HepG2 (cell line): ENCODE measurements at regions not wholly inside any gene's neighbourhood (a gene's known extent, or its start where the extent isn't known, plus 50 kb on each side); places are given as distances from the start of the nearest gene placed in this dataset.

ENCODE experiments used
- AGO2 ChIP-seq: fragments of 200-400 bp; formaldehyde crosslinking; optimal IDR thresholded peaks from 2 replicates; pipeline ENCODE3; 2017; ENCODE audit warnings: mild to moderate bottlenecking, low read depth, low read length, moderate library complexity
- E2F5 ChIP-seq: sonication (generic); formaldehyde crosslinking; conservative IDR thresholded peaks from 2 replicates; pipeline ENCODE4 v1.4.0; 2020; ENCODE audit warnings: missing genetic modification reagents
- GRHL1 ChIP-seq: sonication (generic); formaldehyde crosslinking; conservative IDR thresholded peaks from 2 replicates; pipeline ENCODE4 v1.8.0; 2022; ENCODE audit warnings: missing genetic modification reagents
- HDAC6 ChIP-seq: fragments of 200-600 bp; sonication (generic); IDR thresholded peaks from 2 replicates; pipeline ENCODE4 v1.7.0; 2017; ENCODE audit warnings: mild to moderate bottlenecking, antibody characterized with exemption, low read length, low read depth
- HNRNPK ChIP-seq: fragments of 200-400 bp; formaldehyde crosslinking; IDR thresholded peaks from 2 replicates; pipeline ENCODE4 v1.6.1; 2018; ENCODE audit warnings: low read length, low read depth, moderate library complexity, mild to moderate bottlenecking; ENCODE audit not compliant: poor library complexity, severe bottlenecking
- HOXD1 ChIP-seq: sonication (generic); formaldehyde crosslinking; IDR thresholded peaks from 2 replicates; pipeline ENCODE4 v1.5.0; 2020; ENCODE audit warnings: missing genetic modification reagents
- JUND ChIP-seq: sonication (generic); formaldehyde crosslinking; IDR thresholded peaks from 2 replicates; pipeline ENCODE4 v1.8.0; 2022; ENCODE audit warnings: mild to moderate bottlenecking, missing genetic modification reagents
- MAF1 ChIP-seq: sonication (generic); formaldehyde crosslinking; IDR thresholded peaks from 2 replicates; pipeline ENCODE4 v1.5.0; 2020; ENCODE audit warnings: missing genetic modification reagents, borderline replicate concordance
- POLR2AphosphoS5 ChIP-seq: IDR thresholded peaks from 2 replicates; pipeline ENCODE4 v1.6.1; 2012; ENCODE audit warnings: low read depth, low read length
- PRDM10 ChIP-seq: sonication (generic); formaldehyde crosslinking; IDR thresholded peaks from 2 replicates; pipeline ENCODE4 v1.4.0; 2020; ENCODE audit warnings: low read depth, missing genetic modification reagents
- PRPF4 ChIP-seq: fragments of 200-400 bp; formaldehyde crosslinking; IDR thresholded peaks from 2 replicates; pipeline ENCODE4 v1.6.1; 2016; ENCODE audit warnings: low read length, low read depth; ENCODE audit not compliant: poor library complexity, severe bottlenecking
- RFX1 ChIP-seq: fragments of 450-650 bp; IDR thresholded peaks from 2 replicates; pipeline ENCODE4 v1.6.1; 2017
- SMC3 ChIP-seq: IDR thresholded peaks from 2 replicates; pipeline ENCODE4 v1.6.1; 2011; ENCODE audit warnings: low read length, improper control_type of control experiment
- TBL1XR1 ChIP-seq: fragments of 150-350 bp; IDR thresholded peaks from 2 replicates; pipeline ENCODE4 v1.6.1; 2014; ENCODE audit warnings: borderline replicate concordance, low read length; ENCODE audit not compliant: partially characterized antibody
- TRIM24 ChIP-seq: sonication (generic); formaldehyde crosslinking; IDR thresholded peaks from 2 replicates; pipeline ENCODE4 v1.8.0; 2022; ENCODE audit warnings: mild to moderate bottlenecking, missing genetic modification reagents
- ZNF20 ChIP-seq: sonication (generic); formaldehyde crosslinking; IDR thresholded peaks from 2 replicates; pipeline ENCODE4 v1.4.0; 2020; ENCODE audit warnings: mild to moderate bottlenecking, moderate library complexity, missing genetic modification reagents
- ZNF224 ChIP-seq: sonication (generic); formaldehyde crosslinking; IDR thresholded peaks from 2 replicates; pipeline ENCODE4 v1.5.0; 2020; ENCODE audit warnings: mild to moderate bottlenecking, missing genetic modification reagents
- ZNF343 ChIP-seq: sonication (generic); formaldehyde crosslinking; IDR thresholded peaks from 2 replicates; pipeline ENCODE4 v1.4.0; 2020; ENCODE audit warnings: mild to moderate bottlenecking, missing genetic modification reagents
- ZNF513 ChIP-seq: sonication (generic); formaldehyde crosslinking; conservative IDR thresholded peaks from 2 replicates; pipeline ENCODE4 v1.5.0; 2020; ENCODE audit warnings: missing genetic modification reagents
- ZNF766 ChIP-seq: sonication (generic); formaldehyde crosslinking; IDR thresholded peaks from 2 replicates; pipeline ENCODE4 v1.5.0; 2020; ENCODE audit warnings: missing genetic modification reagents, borderline replicate concordance
- ZSCAN20 ChIP-seq: sonication (generic); formaldehyde crosslinking; IDR thresholded peaks from 2 replicates; pipeline ENCODE4 v1.4.0; 2020; ENCODE audit warnings: missing genetic modification reagents, mild to moderate bottlenecking, borderline replicate concordance
- ZSCAN21 ChIP-seq: sonication (generic); formaldehyde crosslinking; IDR thresholded peaks from 2 replicates; pipeline ENCODE4 v1.8.0; 2022; ENCODE audit warnings: mild to moderate bottlenecking, missing genetic modification reagents, moderate library complexity, borderline replicate concordance

GRCh38 chr6:30828027-30828962 lies 56.0 kb upstream of the DDR1 start (continued):
- TF ChIP-seq ZNF343: no peak
- no peak for TF ChIP-seq HDAC6
- no peak for TF ChIP-seq PRDM10 (CRISPR knock-in tag)
- TF ChIP-seq RFX1: no peak
- TF ChIP-seq ZNF766 (CRISPR knock-in tag): no peak; the same call in 1 of the 2 replicates
- TF ChIP-seq ZSCAN20 (CRISPR knock-in tag): peak; percentile 15; the same call in 1 of the 2 replicates
- no peak for TF ChIP-seq HOXD1 (CRISPR knock-in tag)
- no peak for TF ChIP-seq PRPF4
- TF ChIP-seq JUND: no peak
- TF ChIP-seq MAF1: no peak
- peak; percentile 41; the same call in 1 of the 2 replicates for TF ChIP-seq ZSCAN21 (CRISPR knock-in tag)
- peak; percentile 99 for TF ChIP-seq SMC3
- TF ChIP-seq POLR2AphosphoS5: no peak
- no peak for TF ChIP-seq E2F5 (CRISPR knock-in tag)
- TF ChIP-seq ZNF224 (CRISPR knock-in tag): no peak
- TF ChIP-seq AGO2: no peak
- no peak for TF ChIP-seq HNRNPK
- no peak for TF ChIP-seq ZNF513
- TF ChIP-seq GRHL1 (CRISPR knock-in tag): no peak
- no peak for TF ChIP-seq ZNF20 (CRISPR knock-in tag)
- TF ChIP-seq TRIM24: no peak
- TF ChIP-seq TBL1XR1: no peak
